Fibroblast of lung (primary cell): ENCODE measurements at regions not wholly inside any gene's neighbourhood (a gene's known extent, or its start where the extent isn't known, plus 50 kb on each side); places are given as distances from the start of the nearest gene placed in this dataset.

ENCODE experiments used
- EZH2 ChIP-seq: IDR thresholded peaks from 2 replicates; pipeline ENCODE4 v1.5.1; 2012; ENCODE audit warnings: low read length, control low read depth, mild to moderate bottlenecking; ENCODE audit errors: missing control alignments
- TF ChIP-seq, protein P1 (sequence below), 2 donors: IDR thresholded peaks in 1 of 2; conservative IDR thresholded peaks in 1 of 2; 1 replicate in 1 of 2; 2 replicates in 1 of 2; pipeline ENCODE4 v1.5.1; 2011 to 2012; ENCODE audit warnings: low read length in 2 of 2, control low read depth in 1 of 2, inconsistent platforms in 1 of 2, low read depth in 1 of 2, mild to moderate bottlenecking in 1 of 2

DNA sequence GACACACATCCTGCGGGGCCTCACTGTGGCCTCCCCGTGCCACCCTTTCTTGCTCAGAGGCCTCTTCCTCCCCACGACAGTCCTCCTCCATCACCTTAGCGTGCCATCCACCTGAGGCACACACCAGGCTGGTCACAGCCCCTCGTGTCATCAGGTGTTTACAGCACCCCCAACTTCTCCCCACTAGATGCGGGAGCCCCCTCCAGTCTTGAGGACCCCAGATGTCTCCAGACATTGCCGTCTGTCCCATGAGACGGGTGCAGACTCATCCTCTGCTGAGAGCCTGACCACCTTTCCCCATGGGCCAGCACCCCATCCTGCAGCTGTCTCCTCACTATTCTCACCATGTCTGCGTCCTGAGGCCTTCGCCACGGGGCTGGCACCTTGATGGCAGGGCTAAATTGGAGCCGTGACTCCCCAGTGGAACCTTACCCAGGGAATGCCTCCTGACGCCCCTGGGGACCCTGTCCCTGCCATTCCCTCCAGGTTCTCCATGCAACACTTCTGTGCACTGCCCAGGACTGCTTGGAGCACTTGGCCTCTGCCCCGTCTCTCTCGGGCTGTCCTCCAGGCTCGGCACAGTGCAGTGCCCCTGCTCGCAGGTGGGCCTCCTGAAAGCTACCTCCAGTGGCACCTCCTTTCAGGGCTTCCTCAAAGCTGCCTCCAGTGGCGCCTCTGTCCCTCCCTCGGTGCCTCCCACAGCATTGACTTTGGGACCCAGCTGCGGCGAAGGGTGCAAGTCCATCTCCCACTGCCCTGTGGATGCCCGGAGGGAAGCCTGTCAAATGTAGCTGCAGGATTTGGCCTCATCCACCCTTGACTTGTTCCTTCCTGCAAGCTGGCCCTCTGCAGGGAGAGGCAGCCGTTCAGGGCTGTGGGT lies 1386.8 kb downstream of the BRD1 start:
- TF ChIP-seq EZH2 = no peak
- TF ChIP-seq, protein P1, sequence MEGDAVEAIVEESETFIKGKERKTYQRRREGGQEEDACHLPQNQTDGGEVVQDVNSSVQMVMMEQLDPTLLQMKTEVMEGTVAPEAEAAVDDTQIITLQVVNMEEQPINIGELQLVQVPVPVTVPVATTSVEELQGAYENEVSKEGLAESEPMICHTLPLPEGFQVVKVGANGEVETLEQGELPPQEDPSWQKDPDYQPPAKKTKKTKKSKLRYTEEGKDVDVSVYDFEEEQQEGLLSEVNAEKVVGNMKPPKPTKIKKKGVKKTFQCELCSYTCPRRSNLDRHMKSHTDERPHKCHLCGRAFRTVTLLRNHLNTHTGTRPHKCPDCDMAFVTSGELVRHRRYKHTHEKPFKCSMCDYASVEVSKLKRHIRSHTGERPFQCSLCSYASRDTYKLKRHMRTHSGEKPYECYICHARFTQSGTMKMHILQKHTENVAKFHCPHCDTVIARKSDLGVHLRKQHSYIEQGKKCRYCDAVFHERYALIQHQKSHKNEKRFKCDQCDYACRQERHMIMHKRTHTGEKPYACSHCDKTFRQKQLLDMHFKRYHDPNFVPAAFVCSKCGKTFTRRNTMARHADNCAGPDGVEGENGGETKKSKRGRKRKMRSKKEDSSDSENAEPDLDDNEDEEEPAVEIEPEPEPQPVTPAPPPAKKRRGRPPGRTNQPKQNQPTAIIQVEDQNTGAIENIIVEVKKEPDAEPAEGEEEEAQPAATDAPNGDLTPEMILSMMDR (conservative IDR thresholded peaks at IDR 0.05 in 1 of 2, IDR thresholded peaks at IDR 0.05 in 1 of 2; ENCODE audit: low read depth in 1 of 2, low read length in 2 of 2) = no peak
